Cardiac fibroblast (primary cell): ENCODE measurements at regions not wholly inside any gene's neighbourhood (a gene's known extent, or its start where the extent isn't known, plus 50 kb on each side); places are given as distances from the start of the nearest gene placed in this dataset.

Source experiments
- DNase-seq, 2 donors: peaks; one replicate each; pipeline versions ENCODE4 v3.0.0 to v3.0.0-alpha.2; 2010; ENCODE audit warnings: low read depth in 2 of 2
- H3K4me3 ChIP-seq, 2 donors: replicated peaks in 1 of 2; 1 replicate in 1 of 2; 2 replicates in 1 of 2; pipeline ENCODE4 v1.5.1; 2011; ENCODE audit warnings: low read depth in 2 of 2, low read length in 2 of 2, mild to moderate bottlenecking in 2 of 2, moderate library complexity in 1 of 2
- CTCF ChIP-seq: IDR thresholded peaks from one replicate; pipeline ENCODE4 v1.5.1; 2011; ENCODE audit warnings: low read depth, mild to moderate bottlenecking, low read length, inconsistent platforms

- no peak for DNase-seq
- TF ChIP-seq CTCF, result no peak
- H3K4me3 ChIP-seq, result no peak overlapping the region
These were observed 220.7 kb upstream of the POU3F1 start for GRCh38 chr1:38267037-38268036.

- DNase-seq, result no peak
- TF ChIP-seq CTCF, result no peak
- H3K4me3 ChIP-seq, result no peak overlapping the region
These were observed 219.6 kb upstream of the POU3F1 start for GRCh38 chr1:38266197-38266520.

GRCh38 chr1:38265293-38266196, 219.0 kb upstream of the POU3F1 start:
- TF ChIP-seq CTCF, result no peak
- H3K4me3 ChIP-seq, result no peak overlapping the region
- DNase-seq, result no peak

- H3K4me3 ChIP-seq, result no peak overlapping the region
- DNase-seq, result no peak
- TF ChIP-seq CTCF, result no peak
These were observed 216.8 kb upstream of the POU3F1 start for GRCh38 chr1:38263438-38263837.

GRCh38 chr1:38261574-38261973, 215.0 kb upstream of the POU3F1 start:
- no peak for DNase-seq
- TF ChIP-seq CTCF, result no peak
- H3K4me3 ChIP-seq, result no peak overlapping the region

GRCh38 chr1:38258085-38258627, 211.6 kb upstream of the POU3F1 start:
- no peak overlapping the region for H3K4me3 ChIP-seq
- no peak for DNase-seq
- TF ChIP-seq CTCF, result no peak
